C4-2B (cell line): ENCODE measurements at regions not wholly inside any gene's neighbourhood (a gene's known extent, or its start where the extent isn't known, plus 50 kb on each side); places are given as distances from the start of the nearest gene placed in this dataset.

Experiments
- CTCF ChIP-seq: fragments of 450-650 bp; conservative IDR thresholded peaks from 2 replicates; pipeline ENCODE4 v1.5.1; 2017; ENCODE audit warnings: mild to moderate bottlenecking
- ZFX ChIP-seq: fragments of 450-650 bp; IDR thresholded peaks from 2 replicates; pipeline ENCODE4 v1.6.1; 2017

- TF ChIP-seq CTCF, result no peak
- TF ChIP-seq ZFX, result no peak
Observed at GRCh38 chr3:21859124-21860081, 108.4 kb upstream of the ZNF385D start.
